Amniotic epithelial cell (primary cell): ENCODE measurements at regions not wholly inside any gene's neighbourhood (a gene's known extent, or its start where the extent isn't known, plus 50 kb on each side); places are given as distances from the start of the nearest gene placed in this dataset.

Experiments used
- DNase-seq: peaks from one replicate; pipeline ENCODE4 v3.0.0-alpha.2; 2010; ENCODE audit warnings: low read depth

DNA sequence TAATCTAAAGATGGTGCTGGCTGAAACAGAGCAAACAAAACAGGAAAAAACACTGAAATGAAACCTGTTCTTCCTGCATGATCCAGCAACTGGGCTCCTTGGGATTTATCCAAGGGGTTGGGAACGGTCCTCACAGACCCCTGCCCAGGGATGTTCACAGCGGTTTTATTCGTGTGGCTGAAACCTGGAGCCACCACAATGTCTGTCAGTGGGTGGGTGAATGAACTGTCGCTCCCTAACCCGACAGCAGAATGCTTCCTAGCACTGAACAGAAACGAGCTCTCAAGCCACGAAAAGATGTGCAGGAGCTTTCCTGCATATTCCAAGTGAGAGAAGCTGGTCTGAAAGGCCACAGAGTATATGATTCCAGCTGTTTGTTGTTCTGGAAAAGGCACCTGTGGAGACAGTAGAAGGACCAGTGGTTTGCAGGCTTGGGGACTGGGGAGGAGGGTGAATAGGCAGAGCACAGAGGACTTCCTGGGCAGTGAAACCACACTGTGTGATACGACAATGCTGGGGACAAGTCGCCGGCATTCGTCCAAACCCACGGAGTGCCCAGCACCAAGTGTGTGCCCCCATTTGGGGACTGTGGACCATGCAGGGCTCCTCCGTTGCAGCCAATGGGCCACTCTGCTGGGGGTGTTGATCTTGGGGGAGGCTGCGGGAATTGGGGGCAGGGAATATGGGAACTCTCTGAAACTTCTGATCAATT lies 73.9 kb downstream of the TEX29 start:
- no peak for DNase-seq

- DNase-seq, result no peak
Observed at GRCh38 chr13:111395511-111396393, 75.3 kb downstream of the TEX29 start.

DNA sequence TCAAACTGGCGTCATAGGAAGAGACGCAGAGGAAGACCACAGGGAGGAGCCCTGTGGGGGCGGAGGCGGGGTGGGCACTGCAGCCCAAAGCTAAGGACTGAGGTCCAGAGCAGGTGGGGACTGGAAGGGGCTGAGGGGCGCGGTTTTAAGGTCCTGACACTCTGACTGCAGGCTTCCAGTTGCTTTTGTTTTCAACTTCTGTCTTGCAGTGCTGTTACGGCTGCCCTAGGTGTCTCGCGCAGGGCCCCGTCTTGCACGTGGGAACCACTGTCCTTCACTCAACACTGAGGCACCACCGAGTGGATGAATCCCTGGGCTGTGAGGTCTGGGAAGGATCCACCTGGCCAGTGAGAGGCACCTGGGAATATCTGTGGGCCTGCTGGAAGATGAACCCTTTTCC lies 76.0 kb downstream of the TEX29 start:
- DNase-seq, result no peak

- DNase-seq, result no peak
Observed at GRCh38 chr13:111397202-111397880, 76.9 kb downstream of the TEX29 start.

- DNase-seq, result no peak
Observed at GRCh38 chr13:111398196-111398595, 77.8 kb downstream of the TEX29 start.

DNA sequence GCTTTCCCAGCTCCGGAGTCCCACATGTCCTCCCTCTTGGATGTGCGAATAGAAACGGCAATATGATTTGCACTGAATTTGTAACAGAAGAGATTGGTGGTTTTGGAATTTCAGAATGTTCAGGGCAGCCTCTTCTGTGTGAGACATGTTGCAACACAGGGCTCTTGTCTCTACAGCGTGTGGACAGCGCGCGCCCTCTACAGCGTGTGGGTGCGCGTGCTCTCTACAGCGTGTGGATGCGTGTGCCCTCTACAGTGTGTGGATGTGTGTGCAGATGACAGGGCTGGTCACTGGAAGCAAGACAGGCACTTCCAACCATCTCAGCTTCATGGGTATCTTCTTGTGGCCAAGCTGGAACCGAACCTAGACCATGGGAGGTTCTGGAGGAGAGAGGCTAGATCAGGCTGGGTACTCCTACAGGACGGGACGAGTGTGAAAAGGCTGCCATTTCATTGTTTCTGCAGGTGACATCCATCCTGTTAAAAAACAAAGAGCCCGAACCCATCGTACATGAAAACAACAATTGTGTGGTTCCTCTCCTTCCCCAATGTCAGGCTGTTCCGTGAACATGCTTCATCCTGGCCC lies 78.4 kb downstream of the TEX29 start:
- no peak for DNase-seq

- no peak for DNase-seq
Observed at GRCh38 chr13:111399334-111399733, 78.9 kb downstream of the TEX29 start.

DNA sequence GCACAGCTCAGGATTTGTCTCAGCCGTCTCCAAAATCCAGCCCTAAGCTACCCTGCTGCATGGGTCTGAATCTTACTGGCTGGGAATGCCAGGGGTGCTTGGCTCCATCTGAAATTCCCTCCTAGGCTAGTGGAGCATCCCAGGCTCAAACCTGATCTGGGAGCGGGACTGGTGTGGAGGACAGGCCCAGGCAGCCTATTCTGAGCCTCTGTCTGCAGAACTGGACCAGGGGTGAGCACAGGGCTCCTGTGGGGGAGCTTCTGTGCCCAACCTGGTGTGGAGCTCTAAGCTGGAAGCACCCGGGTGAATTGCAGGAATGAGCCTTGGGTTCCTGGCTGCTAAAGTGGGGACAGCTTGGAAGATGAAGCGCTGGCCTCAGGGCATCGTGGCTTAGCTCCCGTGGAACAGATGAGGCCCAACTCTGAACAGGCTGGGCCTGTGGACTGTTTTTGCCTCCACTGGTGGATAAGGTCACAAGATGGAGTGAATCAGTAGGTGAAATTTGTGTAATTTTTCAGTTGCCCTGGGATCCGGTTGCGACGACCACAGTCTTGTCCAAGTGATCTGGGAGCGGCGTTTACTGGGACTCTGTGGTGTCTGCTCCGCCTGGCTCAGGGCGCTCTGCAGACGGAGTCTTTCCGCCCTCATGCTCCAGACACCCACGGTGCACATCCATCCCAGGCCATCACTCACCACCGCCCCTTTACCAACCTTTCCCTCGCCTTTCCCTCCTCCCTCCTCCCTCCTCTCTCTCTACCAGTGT lies 79.5 kb downstream of the TEX29 start:
- no peak for DNase-seq

- DNase-seq, result no peak
Observed at GRCh38 chr13:111401151-111401550, 80.7 kb downstream of the TEX29 start.

DNA sequence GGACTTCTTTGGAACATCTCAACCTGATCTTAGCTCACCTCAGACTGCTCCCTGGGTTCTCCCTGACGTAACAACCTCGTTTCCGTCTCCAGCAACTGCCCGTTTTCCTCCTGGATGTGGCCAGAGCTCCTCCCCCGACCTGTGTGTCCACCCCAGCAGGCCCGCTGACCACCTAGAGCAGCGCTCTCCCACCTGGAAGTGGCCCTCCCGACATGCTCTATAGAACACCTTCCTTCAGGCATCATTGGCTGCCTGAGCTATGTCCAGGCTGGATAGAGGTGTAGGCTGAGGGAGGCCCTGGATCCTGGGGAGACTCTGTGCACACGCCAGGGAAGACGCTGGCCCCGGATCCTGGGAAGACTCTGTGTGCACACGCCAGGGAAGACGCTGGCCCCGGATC lies 81.3 kb downstream of the TEX29 start:
- DNase-seq, result no peak

DNA sequence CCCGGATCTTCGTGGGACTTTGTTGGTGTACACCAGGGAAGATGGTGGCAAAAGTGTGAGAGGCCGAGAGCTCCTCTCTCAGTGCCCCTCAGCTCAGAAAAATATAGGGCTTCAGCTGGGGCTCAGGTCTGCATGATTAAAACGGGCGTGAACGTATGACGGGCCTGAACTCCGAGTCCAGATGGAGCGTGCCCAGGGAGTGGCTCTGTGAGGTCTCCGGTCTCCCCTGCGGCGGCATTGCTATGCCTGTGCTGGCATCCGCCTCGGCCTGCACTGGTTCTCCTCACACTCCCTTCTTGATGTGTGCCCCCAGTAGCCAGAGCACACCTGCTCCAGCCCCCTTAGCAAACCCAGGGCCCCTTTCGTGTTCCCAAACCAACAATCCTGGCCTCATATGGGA lies 82.0 kb downstream of the TEX29 start:
- DNase-seq, result no peak

DNA sequence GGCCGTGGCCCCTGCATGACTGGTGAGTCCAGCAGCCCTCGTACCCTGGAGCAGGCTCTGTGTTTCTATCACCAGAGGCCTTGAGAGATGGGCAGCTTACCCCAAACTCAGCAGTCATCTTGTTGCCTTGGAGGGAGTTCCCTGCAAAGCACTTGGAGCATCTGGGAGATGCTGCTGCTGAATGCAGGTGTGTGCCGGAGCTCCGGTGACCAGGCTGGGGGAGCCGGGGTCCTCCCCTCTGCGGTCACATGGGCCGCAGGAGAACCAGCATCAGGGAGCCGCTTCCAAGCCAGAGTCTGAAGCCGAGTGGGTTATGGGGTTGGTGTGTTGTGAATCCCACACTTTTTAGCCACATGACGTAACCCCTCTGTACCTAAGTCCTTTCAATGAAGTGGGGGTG lies 82.8 kb downstream of the TEX29 start:
- no peak for DNase-seq

DNA sequence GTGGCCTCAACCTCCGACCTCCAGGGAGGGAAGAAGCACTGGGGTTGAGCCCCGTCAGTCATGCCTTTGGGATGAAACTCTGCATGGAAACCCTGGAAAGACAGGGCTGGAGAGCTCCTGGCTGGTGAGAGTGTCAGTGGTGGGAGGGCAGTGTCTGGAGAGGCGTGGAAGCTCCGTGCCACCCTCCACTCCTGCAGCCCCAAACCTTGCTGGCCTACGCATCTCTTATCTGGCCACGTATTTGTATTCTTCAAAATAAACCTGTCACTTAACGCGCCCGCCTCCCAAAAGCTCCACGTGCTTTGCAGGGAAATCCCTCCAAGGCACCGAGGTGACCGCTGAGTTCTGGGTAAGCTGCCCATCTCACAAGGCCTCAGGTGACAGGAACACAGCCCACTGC lies 84.3 kb downstream of the TEX29 start:
- DNase-seq, result no peak

GRCh38 chr13:111406636-111407035 lies 86.2 kb downstream of the TEX29 start:
- DNase-seq, result no peak

GRCh38 chr13:111407381-111408131 lies 87.1 kb downstream of the TEX29 start:
- no peak for DNase-seq

DNA sequence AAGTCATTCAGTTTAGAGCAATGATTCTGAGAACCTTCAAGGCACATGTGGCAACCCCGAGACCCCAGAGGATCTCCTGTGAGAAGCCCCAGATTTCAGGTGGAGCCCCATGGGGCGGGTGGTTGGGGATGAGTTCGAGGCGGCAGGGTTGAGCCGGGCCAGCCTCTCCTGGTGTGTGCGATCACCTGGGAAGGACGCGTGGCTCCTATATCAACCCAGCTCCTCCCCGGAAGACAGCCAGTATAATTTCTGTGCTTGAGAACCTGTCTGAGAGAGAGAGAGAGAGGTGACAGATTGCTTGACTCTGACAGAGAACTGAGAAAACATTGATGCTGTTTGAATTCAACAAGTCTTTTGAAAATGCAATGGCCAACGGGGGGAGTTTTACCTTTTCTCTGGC lies 89.0 kb downstream of the TEX29 start:
- no peak for DNase-seq

- DNase-seq, result no peak
Observed at GRCh38 chr13:111410232-111411021, 90.0 kb downstream of the TEX29 start.

DNA sequence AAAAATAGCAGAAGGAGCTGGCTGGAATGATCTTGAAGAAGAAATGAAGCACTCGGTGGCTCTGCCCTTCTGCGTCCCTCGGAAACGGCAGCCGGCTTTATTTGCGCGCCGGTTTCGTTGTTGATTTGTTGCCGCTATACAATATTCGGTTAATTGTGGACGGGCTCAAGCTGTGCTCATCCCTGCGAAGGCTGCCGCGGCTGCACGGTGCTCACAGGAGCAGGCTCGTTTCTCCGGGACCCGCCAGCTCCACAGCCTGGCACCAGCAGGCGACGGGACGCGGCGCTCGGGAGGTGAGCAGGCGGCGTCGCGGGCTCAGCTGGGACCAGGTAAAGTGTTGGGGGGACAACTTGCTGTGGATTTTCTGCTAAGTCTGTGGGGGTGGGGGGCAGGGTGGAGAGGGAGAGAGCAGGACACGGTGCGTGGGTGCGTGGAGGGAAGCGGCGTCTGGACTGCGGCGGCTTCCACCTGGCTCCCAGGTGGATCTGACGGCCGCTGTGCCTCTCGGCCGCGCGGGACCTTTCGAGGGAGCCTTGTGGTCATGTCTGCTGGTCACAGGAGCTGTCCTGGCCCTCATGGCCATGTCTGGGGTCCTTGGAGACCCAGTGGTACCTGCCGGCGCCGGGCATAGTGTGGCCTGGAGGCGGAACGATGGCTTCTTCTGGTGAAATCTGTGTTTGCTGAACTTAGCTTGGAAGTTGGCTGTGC lies 90.9 kb downstream of the TEX29 start:
- no peak for DNase-seq

GRCh38 chr13:111411919-111412650 lies 91.6 kb downstream of the TEX29 start:
- DNase-seq, result no peak
